ENCODE measurements at regions not wholly inside any gene's neighbourhood (a gene's known extent, or its start where the extent isn't known, plus 50 kb on each side); places are given as distances from the start of the nearest gene placed in this dataset.
"Not testable (repeated sequence)": the region's sequence is repeated elsewhere in the genome, so short reads cannot be mapped to it uniquely, and the experiment has no call there.

- DNase-seq (ENCODE audit: low read depth, low spot score): no peak
Observed at GRCh38 chr13:81394640-81395039, 1053.7 kb upstream of the SPRY2 start.

- DNase-seq (ENCODE audit: low read depth, low spot score): no peak
Observed at GRCh38 chr13:81393721-81394120, 1052.8 kb upstream of the SPRY2 start.

- DNase-seq (ENCODE audit: low read depth, low spot score): no peak
Observed at GRCh38 chr13:81393110-81393509, 1052.2 kb upstream of the SPRY2 start.

- no peak for DNase-seq (ENCODE audit: low read depth, low spot score)
Observed at GRCh38 chr13:81388400-81388799, 1047.5 kb upstream of the SPRY2 start.

GRCh38 chr13:81383444-81383843 lies 1042.5 kb upstream of the SPRY2 start:
- DNase-seq (ENCODE audit: low read depth, low spot score): no peak

- DNase-seq (ENCODE audit: low read depth, low spot score): peak; percentile 23
Observed at GRCh38 chr13:81382246-81382645, 1041.3 kb upstream of the SPRY2 start.

GRCh38 chr13:81381560-81381959 lies 1040.6 kb upstream of the SPRY2 start:
- DNase-seq (ENCODE audit: low read depth, low spot score): no peak

- DNase-seq (ENCODE audit: low read depth, low spot score): no peak
Observed at GRCh38 chr13:81379183-81379582, 1038.3 kb upstream of the SPRY2 start.

GRCh38 chr13:81377921-81378320 lies 1037.0 kb upstream of the SPRY2 start:
- DNase-seq (ENCODE audit: low read depth, low spot score): no peak

- no peak for DNase-seq (ENCODE audit: low read depth, low spot score)
Observed at GRCh38 chr13:81375709-81376108, 1034.8 kb upstream of the SPRY2 start.

- DNase-seq (ENCODE audit: low read depth, low spot score): not testable (repeated sequence)
Observed at GRCh38 chr13:81362711-81363110, 1021.8 kb upstream of the SPRY2 start.

- no peak for DNase-seq (ENCODE audit: low read depth, low spot score)
Observed at GRCh38 chr13:81350056-81350455, 1009.1 kb upstream of the SPRY2 start.

GRCh38 chr13:81340118-81341069 lies 999.5 kb upstream of the SPRY2 start:
- DNase-seq (ENCODE audit: low read depth, low spot score): not testable (repeated sequence)

- DNase-seq (ENCODE audit: low read depth, low spot score): not testable (repeated sequence)
Observed at GRCh38 chr13:81339666-81340065, 998.7 kb upstream of the SPRY2 start.

GRCh38 chr13:81334481-81334880 lies 993.6 kb upstream of the SPRY2 start:
- no peak for DNase-seq (ENCODE audit: low read depth, low spot score)

GRCh38 chr13:81326913-81327312 lies 986.0 kb upstream of the SPRY2 start:
- no peak for DNase-seq (ENCODE audit: low read depth, low spot score)

GRCh38 chr13:81320516-81320915 lies 979.6 kb upstream of the SPRY2 start:
- DNase-seq (ENCODE audit: low read depth, low spot score): no peak

- no peak for DNase-seq (ENCODE audit: low read depth, low spot score)
Observed at GRCh38 chr13:81319351-81319750, 978.4 kb upstream of the SPRY2 start.

GRCh38 chr13:81318231-81319019 lies 977.5 kb upstream of the SPRY2 start:
- DNase-seq (ENCODE audit: low read depth, low spot score): no peak

GRCh38 chr13:81314461-81314860 lies 973.5 kb upstream of the SPRY2 start:
- DNase-seq (ENCODE audit: low read depth, low spot score): no peak

- no peak for DNase-seq (ENCODE audit: low read depth, low spot score)
Observed at GRCh38 chr13:81305928-81306327, 965.0 kb upstream of the SPRY2 start.

GRCh38 chr13:81304121-81304659 lies 963.3 kb upstream of the SPRY2 start:
- no peak for DNase-seq (ENCODE audit: low read depth, low spot score)

All from iPS DF 19.7 (cell line).